ENCODE measurements at regions not wholly inside any gene's neighbourhood (a gene's known extent, or its start where the extent isn't known, plus 50 kb on each side); places are given as distances from the start of the nearest gene placed in this dataset.

GRCh38 chr17:73826181-73826871 is 182.1 kb upstream of the SDK2 start:
- TF ChIP-seq, protein P1, sequence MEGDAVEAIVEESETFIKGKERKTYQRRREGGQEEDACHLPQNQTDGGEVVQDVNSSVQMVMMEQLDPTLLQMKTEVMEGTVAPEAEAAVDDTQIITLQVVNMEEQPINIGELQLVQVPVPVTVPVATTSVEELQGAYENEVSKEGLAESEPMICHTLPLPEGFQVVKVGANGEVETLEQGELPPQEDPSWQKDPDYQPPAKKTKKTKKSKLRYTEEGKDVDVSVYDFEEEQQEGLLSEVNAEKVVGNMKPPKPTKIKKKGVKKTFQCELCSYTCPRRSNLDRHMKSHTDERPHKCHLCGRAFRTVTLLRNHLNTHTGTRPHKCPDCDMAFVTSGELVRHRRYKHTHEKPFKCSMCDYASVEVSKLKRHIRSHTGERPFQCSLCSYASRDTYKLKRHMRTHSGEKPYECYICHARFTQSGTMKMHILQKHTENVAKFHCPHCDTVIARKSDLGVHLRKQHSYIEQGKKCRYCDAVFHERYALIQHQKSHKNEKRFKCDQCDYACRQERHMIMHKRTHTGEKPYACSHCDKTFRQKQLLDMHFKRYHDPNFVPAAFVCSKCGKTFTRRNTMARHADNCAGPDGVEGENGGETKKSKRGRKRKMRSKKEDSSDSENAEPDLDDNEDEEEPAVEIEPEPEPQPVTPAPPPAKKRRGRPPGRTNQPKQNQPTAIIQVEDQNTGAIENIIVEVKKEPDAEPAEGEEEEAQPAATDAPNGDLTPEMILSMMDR (IDR thresholded peaks at IDR 0.05; ENCODE audit: insufficient read depth, missing control alignments): no peak
- FAIRE-seq: no peak
- no peak for DNase-seq (ENCODE audit: insufficient read length, low spot score)

DNA sequence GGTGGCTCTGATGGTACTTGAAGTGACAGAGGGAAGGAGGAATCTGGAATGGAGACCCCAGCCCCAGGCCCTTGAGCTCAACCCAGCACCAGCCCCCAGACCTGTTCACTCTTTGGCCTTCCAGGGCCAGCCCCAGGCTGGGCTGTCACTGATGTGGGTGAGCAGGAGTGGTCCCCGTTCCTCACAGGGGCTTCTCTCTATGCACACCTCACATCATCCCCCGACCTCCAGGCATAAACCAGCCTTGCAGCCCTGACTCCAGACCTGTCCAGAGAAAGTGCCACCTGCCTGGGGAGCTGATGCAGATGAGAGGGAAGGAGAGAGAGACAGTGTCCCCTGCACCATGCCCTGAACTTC is 182.6 kb upstream of the SDK2 start:
- no peak for DNase-seq (ENCODE audit: insufficient read length, low spot score)
- no peak for FAIRE-seq
- TF ChIP-seq, protein P1 (IDR thresholded peaks at IDR 0.05; ENCODE audit: insufficient read depth, missing control alignments): no peak

DNA sequence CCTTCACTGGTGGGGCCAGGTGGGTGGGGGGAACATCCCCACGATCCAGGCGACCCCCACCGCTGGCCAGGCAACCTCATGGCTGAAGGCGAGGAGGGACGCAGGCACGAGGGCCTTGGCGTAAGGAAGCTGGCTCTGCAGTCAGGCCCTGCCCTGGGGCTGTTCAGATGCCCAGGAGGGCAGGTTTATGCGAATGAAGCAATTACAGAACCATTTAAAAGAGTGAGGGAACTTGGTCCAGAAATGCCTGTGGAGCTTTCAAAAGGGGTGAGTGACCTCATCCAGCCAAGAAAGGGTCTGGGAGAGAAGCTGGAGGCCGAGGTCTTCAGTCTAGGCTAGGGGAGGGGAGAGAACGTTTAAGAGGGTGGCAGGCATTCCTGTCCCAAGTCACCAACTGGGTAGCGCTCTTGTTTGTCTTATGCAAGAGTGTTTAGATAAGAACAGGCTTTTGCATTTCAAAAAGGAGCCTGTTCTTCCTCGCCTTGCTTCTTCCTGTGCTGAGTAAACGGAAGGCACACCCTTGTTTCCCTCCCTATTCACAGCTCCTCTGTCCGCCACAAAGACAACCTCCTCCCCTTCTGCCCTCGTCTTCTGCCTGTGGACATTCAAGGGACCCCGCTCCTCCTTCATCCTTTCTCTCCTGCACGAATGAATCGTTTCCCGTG is 183.5 kb upstream of the SDK2 start:
- TF ChIP-seq, protein P1 (IDR thresholded peaks at IDR 0.05; ENCODE audit: insufficient read depth, missing control alignments): no peak
- FAIRE-seq (no peak), DNase-seq (ENCODE audit: insufficient read length, low spot score) (no peak)

DNA sequence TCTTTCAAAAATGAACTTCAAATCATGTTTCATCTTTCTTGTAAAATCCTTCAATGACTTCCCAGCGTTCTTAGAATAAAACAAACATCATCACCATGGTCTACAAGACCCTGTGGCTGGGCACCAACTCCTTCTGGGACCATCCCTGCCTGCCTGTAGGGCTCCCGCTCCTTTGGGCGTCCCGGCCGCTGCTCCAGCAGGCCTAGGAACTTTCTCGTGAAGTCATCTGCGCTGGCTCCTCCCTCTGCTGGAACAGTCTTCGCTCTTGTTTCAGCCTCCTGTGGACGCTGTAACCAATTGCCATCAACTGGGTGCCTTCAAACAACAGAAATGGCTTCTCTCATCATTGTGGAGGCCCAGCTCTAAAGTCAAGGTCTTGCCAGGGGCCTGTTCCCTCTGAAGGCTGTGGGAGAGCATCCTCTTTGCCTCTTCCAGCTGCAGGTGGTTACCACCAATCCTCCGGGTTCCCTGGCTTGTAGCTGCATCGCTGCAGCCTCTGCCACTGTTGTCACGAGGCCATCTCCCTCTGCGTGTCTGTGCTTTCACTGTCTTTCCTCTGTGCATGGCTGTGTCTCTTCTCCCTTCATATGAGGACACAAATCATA is 185.5 kb upstream of the SDK2 start:
- FAIRE-seq: no peak

DNA sequence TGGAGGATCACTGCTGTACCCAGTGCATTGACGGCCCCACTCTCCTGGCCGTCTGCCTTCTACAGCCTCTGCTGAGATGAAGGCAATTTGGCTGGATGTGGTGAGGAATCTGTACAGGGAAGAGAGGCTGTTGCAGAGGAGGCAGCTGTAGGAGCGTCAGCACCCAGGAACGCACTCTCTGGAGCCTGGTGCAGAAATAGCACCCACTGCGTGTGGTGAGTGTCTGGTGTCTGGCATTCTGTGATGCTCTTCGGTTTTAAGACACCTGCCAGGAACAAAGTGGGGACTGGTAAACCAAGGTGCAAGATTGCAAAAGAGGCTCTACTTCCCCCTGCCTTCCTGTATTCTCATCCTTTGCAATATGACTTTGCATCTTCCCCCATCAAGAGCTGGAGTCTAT is 187.5 kb upstream of the SDK2 start:
- FAIRE-seq (no peak), DNase-seq (ENCODE audit: insufficient read length, low spot score) (no peak)
- TF ChIP-seq, protein P1 (IDR thresholded peaks at IDR 0.05; ENCODE audit: insufficient read depth, missing control alignments): no peak

More for the DNA sequence above, 185.5 kb upstream of the SDK2 start:
- TF ChIP-seq, protein P1 (IDR thresholded peaks at IDR 0.05; ENCODE audit: insufficient read depth, missing control alignments): no peak
- DNase-seq (ENCODE audit: insufficient read length, low spot score): no peak

GRCh38 chr17:73833775-73834488 is 189.7 kb upstream of the SDK2 start:
- FAIRE-seq: no peak
- TF ChIP-seq, protein P1 (IDR thresholded peaks at IDR 0.05; ENCODE audit: insufficient read depth, missing control alignments): no peak
- DNase-seq (ENCODE audit: insufficient read length, low spot score): no peak
